ENCODE measurements at regions not wholly inside any gene's neighbourhood (a gene's known extent, or its start where the extent isn't known, plus 50 kb on each side); places are given as distances from the start of the nearest gene placed in this dataset.
"Not testable (repeated sequence)": the region's sequence is repeated elsewhere in the genome, so short reads cannot be mapped to it uniquely, and the experiment has no call there.

GRCh38 chr20:56769921-56770600 is 141.0 kb downstream of the TFAP2C start:
- DNase-seq (ENCODE audit: low spot score) = no peak

GRCh38 chr20:56773749-56774148 is 144.6 kb downstream of the TFAP2C start:
- DNase-seq (ENCODE audit: low spot score) = no peak

GRCh38 chr20:56774873-56775272 is 145.8 kb downstream of the TFAP2C start:
- DNase-seq (ENCODE audit: low spot score) = no peak

- no peak for DNase-seq (ENCODE audit: low spot score)
These were observed 147.2 kb downstream of the TFAP2C start for GRCh38 chr20:56776345-56776744.

GRCh38 chr20:56778765-56779195 is 149.7 kb downstream of the TFAP2C start:
- DNase-seq (ENCODE audit: low spot score) = no peak

- no peak for DNase-seq (ENCODE audit: low spot score)
These were observed 150.5 kb downstream of the TFAP2C start for GRCh38 chr20:56779452-56780143.

- DNase-seq (ENCODE audit: low spot score) = no peak
These were observed 151.2 kb downstream of the TFAP2C start for GRCh38 chr20:56780266-56780665.

GRCh38 chr20:56781108-56781739 is 152.1 kb downstream of the TFAP2C start:
- DNase-seq (ENCODE audit: low spot score) = no peak

- DNase-seq (ENCODE audit: low spot score) = not testable (repeated sequence)
These were observed 153.0 kb downstream of the TFAP2C start for GRCh38 chr20:56781987-56782560.

GRCh38 chr20:56782814-56783213 is 153.7 kb downstream of the TFAP2C start:
- not testable (repeated sequence) for DNase-seq (ENCODE audit: low spot score)

- DNase-seq (ENCODE audit: low spot score) = no peak
These were observed 154.7 kb downstream of the TFAP2C start for GRCh38 chr20:56783826-56784225.

- no peak for DNase-seq (ENCODE audit: low spot score)
These were observed 157.4 kb downstream of the TFAP2C start for GRCh38 chr20:56786503-56786902.

- peak; percentile 77 for DNase-seq (ENCODE audit: low spot score)
These were observed 159.1 kb downstream of the TFAP2C start for GRCh38 chr20:56788041-56788670.

GRCh38 chr20:56788671-56789610 is 159.8 kb downstream of the TFAP2C start:
- DNase-seq (ENCODE audit: low spot score) = no peak

GRCh38 chr20:56793916-56794315 is 164.8 kb downstream of the TFAP2C start:
- no peak for DNase-seq (ENCODE audit: low spot score)

GRCh38 chr20:56795492-56795891 is 166.4 kb downstream of the TFAP2C start:
- no peak for DNase-seq (ENCODE audit: low spot score)

- DNase-seq (ENCODE audit: low spot score) = no peak
These were observed 167.2 kb downstream of the TFAP2C start for GRCh38 chr20:56796345-56796744.

- DNase-seq (ENCODE audit: low spot score) = no peak
These were observed 167.9 kb downstream of the TFAP2C start for GRCh38 chr20:56797023-56797422.

GRCh38 chr20:56798634-56799033 is 169.5 kb downstream of the TFAP2C start:
- DNase-seq (ENCODE audit: low spot score) = no peak

- DNase-seq (ENCODE audit: low spot score) = no peak
These were observed 170.1 kb downstream of the TFAP2C start for GRCh38 chr20:56799187-56799586.

GRCh38 chr20:56800088-56800487 is 171.0 kb downstream of the TFAP2C start:
- no peak for DNase-seq (ENCODE audit: low spot score)

All from AG08396 (cell line).